ENCODE measurements at regions not wholly inside any gene's neighbourhood (a gene's known extent, or its start where the extent isn't known, plus 50 kb on each side); places are given as distances from the start of the nearest gene placed in this dataset.

- no peak for DNase-seq
These were observed 95.6 kb upstream of the CDH6 start for GRCh38 chr5:31097851-31098250.

GRCh38 chr5:31096238-31096865 is 97.1 kb upstream of the CDH6 start:
- no peak for DNase-seq

DNA sequence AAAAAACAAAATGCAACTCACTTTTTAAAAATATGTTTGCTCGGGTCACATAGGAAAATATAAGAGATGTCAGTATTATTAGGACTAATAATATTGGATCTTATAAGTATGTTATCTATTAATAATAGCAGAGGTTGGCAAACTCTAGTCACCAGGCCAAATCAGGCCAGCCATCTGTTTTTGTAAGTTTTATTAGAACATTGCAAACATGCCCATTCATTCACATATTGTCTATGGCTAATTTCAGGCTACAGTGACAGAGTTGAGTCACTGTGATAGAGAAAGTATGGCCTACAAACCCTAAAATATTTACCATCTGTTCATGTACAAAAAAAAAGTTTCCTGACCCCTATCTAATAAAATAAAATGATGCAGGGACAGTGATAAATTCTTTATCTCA is 97.7 kb upstream of the CDH6 start:
- DNase-seq, result no peak

- no peak for DNase-seq
These were observed 102.0 kb upstream of the CDH6 start for GRCh38 chr5:31091501-31091900.

DNA sequence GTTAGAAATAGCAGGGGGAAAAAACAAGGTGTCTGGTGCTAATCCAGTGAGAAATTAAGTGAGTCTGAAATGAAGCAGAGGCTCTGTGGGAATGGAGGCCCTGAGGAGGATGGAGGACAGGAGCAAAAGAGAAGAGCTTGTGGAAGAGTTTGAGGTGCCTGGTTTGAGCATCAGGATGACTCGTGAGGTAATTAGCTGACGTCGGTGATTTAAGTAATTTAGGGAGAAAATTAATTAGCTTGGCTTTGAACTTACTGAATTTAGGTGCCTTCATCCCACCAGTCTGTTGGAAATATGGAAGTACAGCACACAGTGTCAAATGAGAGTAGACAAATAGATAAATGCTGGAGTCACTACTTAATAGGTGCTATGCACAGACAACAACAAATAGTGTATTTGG is 103.0 kb upstream of the CDH6 start:
- DNase-seq, result no peak

DNA sequence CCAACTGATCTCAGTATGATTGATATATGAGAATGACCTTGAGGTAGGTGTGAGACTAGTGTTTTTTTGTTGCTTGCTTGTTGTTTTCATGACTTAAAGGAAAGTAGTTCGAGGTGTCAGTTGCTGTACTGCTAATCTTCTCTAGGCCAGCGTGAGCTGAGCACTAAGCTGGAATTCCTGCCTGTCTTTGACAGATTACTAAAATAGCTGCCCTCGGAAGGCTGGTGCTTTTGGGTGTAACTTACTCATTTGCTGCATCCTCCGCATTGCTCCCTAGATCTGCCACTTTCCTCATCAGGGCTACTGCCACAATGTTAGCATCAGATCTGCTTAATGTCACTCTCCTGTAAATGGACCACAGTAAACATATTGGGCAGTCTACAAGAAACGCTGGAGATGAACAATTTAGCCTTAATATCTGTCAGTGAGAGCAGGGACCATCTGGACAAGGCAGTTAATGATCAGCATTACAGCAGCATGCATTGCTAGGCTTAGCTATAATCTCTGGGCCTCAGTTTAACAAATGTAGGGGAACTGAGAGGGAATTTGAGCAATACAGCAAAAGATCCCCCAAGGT is 106.6 kb upstream of the CDH6 start:
- DNase-seq, result no peak

DNA sequence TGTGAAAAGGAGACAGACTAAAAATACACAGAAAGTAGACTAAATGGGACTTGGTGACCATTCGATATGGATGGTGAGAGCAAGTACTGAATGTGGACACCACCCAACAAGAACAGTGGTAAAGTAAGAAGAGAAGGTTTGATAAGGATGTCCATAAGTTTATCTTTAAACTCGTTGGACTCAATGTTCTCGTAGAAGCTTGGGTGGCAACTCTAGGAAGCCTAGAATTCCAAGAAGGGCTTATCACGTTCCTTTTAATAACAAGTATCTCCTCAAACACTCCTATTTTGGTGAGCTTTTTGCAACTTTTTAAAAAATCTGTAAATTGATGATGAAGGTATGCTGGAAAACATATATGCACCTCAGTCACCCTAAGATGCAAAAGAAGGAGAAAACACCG is 108.6 kb upstream of the CDH6 start:
- DNase-seq, result no peak

- DNase-seq, result no peak
These were observed 110.1 kb upstream of the CDH6 start for GRCh38 chr5:31083364-31083763.

DNA sequence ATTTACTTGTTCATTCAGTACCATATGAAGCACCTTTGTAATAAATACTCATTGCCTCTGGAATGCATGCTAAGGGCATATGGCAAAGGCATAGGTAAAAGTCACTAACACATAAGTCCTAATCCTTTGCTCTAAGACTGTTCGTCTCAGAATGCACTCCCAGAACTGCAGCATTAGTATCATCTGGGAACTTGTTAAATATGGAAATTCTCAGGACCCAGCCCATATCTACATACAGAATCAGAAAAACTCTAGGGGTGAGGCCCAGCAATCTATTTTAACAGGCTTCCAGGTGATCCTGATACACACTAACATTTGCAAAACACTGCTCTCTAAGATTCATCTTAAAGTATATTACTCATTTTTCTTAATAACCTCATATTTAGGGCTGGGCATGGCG is 113.8 kb upstream of the CDH6 start:
- no peak for DNase-seq

DNA sequence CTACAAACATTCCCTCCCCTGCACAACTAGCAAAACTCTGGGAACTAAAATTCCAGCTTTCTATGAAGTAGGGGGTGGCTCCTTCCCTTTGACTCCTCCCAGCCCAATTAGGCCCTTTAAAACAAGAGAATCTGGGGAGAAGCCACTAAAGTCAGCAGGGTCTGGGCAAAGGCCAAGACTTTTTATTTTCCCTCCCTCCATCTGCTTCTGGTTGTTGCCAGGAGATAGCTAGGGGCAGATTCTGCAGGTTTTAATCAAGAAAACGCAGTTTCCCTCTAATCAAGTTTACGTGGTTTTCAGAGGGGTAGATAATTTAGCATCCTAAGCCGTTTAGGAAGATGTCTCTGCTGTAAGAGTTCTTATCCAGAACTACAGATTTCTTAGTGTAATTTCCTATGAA is 114.5 kb upstream of the CDH6 start:
- no peak for DNase-seq

- DNase-seq, result no peak
These were observed 117.5 kb upstream of the CDH6 start for GRCh38 chr5:31075981-31076380.

- DNase-seq, result no peak
These were observed 125.2 kb upstream of the CDH6 start for GRCh38 chr5:31068287-31068686.

GRCh38 chr5:31066655-31067328 is 126.7 kb upstream of the CDH6 start:
- no peak for DNase-seq

DNA sequence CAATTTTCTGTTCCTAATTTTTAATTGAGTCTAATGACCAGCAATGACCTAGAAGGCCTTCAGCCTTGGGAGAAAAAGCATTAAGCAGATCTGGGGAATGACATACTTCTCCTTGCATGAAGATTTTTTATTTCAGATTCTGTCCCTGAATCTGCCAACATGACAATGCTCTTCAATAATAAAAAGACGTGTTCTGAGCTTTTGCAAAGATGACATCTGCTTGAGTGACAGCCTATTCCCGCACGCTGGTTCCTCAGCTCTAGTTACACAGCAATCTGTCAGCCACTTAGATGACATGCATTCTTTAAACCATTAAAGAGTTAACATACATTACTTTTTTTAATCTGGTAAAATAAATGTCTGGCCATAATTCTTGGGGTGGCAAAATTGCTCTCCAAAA is 129.3 kb upstream of the CDH6 start:
- DNase-seq, result no peak

- DNase-seq, result no peak
These were observed 130.4 kb upstream of the CDH6 start for GRCh38 chr5:31062902-31063580.

DNA sequence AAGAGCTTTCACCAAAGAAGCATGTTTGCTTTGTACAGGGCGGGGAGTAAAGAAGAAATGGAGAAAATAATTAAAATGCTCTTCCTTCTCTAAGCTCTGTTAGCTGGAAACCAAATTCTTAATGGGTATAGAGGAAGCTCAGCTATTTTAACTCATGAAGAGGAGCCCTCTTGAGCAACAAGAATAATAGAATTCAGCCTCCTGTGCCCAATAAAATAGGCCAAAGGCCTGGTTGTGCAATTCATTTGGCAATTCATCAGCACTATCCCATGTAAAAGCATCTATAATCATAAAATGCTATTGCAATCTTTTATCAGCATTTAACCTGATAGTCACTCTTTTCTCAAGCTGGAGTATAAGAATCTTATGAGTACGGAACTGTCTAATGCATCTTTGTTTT is 133.6 kb upstream of the CDH6 start:
- DNase-seq, result no peak

DNA sequence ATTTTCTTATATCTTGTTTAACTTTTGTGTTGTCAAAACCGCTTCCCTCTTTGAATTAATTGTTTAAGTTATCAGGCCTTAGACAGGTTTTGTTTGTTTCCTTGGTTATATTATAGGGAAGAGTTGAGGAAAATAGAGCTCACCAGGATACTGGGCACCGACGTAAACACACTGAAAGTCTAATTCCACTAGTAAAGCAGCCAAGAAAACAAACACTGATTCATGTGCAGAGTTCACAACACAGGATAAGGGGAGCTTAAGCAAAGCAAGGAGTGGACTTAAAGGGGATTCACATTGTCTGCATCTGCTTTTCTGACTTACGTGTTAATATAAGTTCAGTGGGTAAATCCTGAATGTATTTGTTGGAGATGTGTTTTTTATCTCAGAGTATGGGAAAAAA is 139.0 kb upstream of the CDH6 start:
- no peak for DNase-seq

DNA sequence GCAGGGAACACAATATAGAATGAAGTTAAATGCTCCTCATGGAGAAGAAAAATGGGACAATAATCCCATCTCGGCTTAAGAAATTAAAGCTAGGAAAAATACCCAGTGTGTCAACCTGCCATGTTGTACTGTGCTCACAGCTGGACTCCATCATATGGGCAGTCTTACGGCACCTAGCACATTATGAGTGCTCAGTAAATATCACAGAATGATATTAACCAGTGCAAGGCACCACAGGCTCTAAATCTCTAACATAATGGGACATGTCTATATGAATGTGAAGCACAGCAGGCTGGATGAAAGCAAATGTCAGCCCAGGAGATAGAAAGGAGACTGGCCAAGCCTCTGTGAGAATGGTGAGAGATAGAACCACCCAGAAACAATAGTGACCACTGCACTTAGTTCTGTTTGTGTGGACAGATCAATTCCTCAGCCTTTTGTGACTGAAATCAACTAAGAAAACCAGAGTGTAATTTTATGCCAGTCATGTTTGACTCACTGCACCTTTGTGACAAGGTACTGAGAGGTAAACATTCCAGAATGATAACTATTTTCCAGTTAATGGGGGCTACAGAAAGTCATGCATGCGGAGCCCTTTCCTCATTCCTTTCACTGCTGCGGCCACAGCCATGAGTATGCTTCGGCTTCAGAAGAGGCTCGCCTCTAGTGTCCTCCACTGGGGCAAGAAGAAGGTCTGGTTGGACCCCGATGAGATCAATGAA is 140.4 kb upstream of the CDH6 start:
- no peak for DNase-seq

GRCh38 chr5:31051316-31051715 is 142.2 kb upstream of the CDH6 start:
- DNase-seq, result no peak

GRCh38 chr5:31049936-31050704 is 143.4 kb upstream of the CDH6 start:
- DNase-seq, result no peak

- no peak for DNase-seq
These were observed 144.0 kb upstream of the CDH6 start for GRCh38 chr5:31049461-31049860.
